ENCODE measurements at regions not wholly inside any gene's neighbourhood (a gene's known extent, or its start where the extent isn't known, plus 50 kb on each side); places are given as distances from the start of the nearest gene placed in this dataset.

- TF ChIP-seq USF2 (IDR thresholded peaks at IDR 0.05; ENCODE audit: low read depth, low read length) (no peak), RCOR1 (IDR thresholded peaks at IDR 0.05; ENCODE audit: insufficient replicate concordance, low read length) (no peak)
These were observed 181.2 kb upstream of the SMAD3 start (continued) for GRCh38 chr15:66884115-66884622.

GRCh38 chr15:66884661-66885237, 180.7 kb upstream of the SMAD3 start:
- no peak overlapping the region for H3K4me3 ChIP-seq (ENCODE audit: insufficient read depth, low read depth, low read length)
- no peak overlapping the region for H2BK5ac ChIP-seq (ENCODE audit: low read depth, low read length, poor library complexity, severe bottlenecking)
- peaks cover 22% of the 10 kb centered on the region for H3K9me1 ChIP-seq (ENCODE audit: insufficient read depth, low read length)
- no peaks in the 10 kb centered on the region for H3K27me3 ChIP-seq (ENCODE audit: control insufficient read depth, insufficient read depth, low read length)
- peak overlapping the region in 1 of 2 experiments; percentile 78; a peak in 2 of 4 replicates for H4K8ac ChIP-seq (ENCODE audit: low read depth in 2 of 2, low read length in 2 of 2)
- DNase-seq (no peak), ATAC-seq (ENCODE audit: low read depth) (no peak)
- 100% methylated on average over 3 of the region's 8 CpGs; no CpG with 5 or more reads in 1 of the 2 experiments for WGBS, 2 experiments (ENCODE audit: extremely low coverage in 2 of 2, insufficient read length in 1 of 2)
- ChIA-PET POLR2A (ENCODE audit: unreplicated experiment) (no interaction called here), CTCF (no interaction called here)
- in situ Hi-C loops (cut with MboI; ENCODE audit: low sequenced_read_pairs) (no loop called here), dilution Hi-C loops (cut with HindIII; ENCODE audit: low sequenced_read_pairs, unreplicated experiment) (no loop called here), intact Hi-C loops (cut with micrococcal nuclease) (no loop called here)
- no peaks in the 10 kb centered on the region for H4K20me1 ChIP-seq (ENCODE audit: insufficient read depth, low read length)
- peak overlapping the region; percentile 69; the same call in 1 of the 2 replicates for H3K14ac ChIP-seq (replicated peaks; ENCODE audit: low read depth, low read length)
- no peak for TF ChIP-seq MXI1 (IDR thresholded peaks at IDR 0.05; ENCODE audit: borderline replicate concordance, low read depth, low read length)
- no peak for TF ChIP-seq MAZ (IDR thresholded peaks at IDR 0.05; ENCODE audit: borderline replicate concordance, low read depth, low read length)
- TF ChIP-seq RFX5 (IDR thresholded peaks at IDR 0.05; ENCODE audit: low read depth, low read length), result no peak
- no peak for TF ChIP-seq BHLHE40 (IDR thresholded peaks at IDR 0.05; ENCODE audit: low read depth, low read length)
- no peak for TF ChIP-seq ELK1 (IDR thresholded peaks at IDR 0.05; ENCODE audit: borderline replicate concordance, low read depth, low read length)
- TF ChIP-seq RCOR1 (IDR thresholded peaks at IDR 0.05; ENCODE audit: insufficient replicate concordance, low read length), result no peak
- TF ChIP-seq SMC3 (IDR thresholded peaks at IDR 0.05; ENCODE audit: low read depth, low read length), result no peak
- no peak for TF ChIP-seq CHD1 (IDR thresholded peaks at IDR 0.05; ENCODE audit: low read depth, low read length)
- TF ChIP-seq FOS (IDR thresholded peaks at IDR 0.05; ENCODE audit: low read depth, low read length), result no peak
- no peak for TF ChIP-seq NFE2L2 (IDR thresholded peaks at IDR 0.05; ENCODE audit: low read depth, low read length)
- no peak for TF ChIP-seq CEBPB (IDR thresholded peaks at IDR 0.05; ENCODE audit: low read depth, low read length)
- TF ChIP-seq USF2 (IDR thresholded peaks at IDR 0.05; ENCODE audit: low read depth, low read length), result no peak
- TF ChIP-seq RAD21 (IDR thresholded peaks at IDR 0.05; ENCODE audit: low read length), result no peak
- no peak overlapping the region for H3K56ac ChIP-seq (ENCODE audit: extremely low read depth, insufficient read depth, low read length)
- peak overlapping the region; percentile 78; the same call in 1 of the 2 replicates for H3K18ac ChIP-seq (ENCODE audit: low read depth, low read length)
- H3K9me3 ChIP-seq (ENCODE audit: control insufficient read depth, insufficient read depth, low read length), result 0 out of 2 replicates have a peak, but pooled peaks cover 4% of the 10 kb centered on the region
- peak overlapping the region; percentile 83 for H2BK120ac ChIP-seq (ENCODE audit: low read depth, low read length)
- no peak overlapping the region for H2AK9ac ChIP-seq (replicated peaks; ENCODE audit: low read depth, low read length, poor library complexity)
- peak overlapping the region; percentile 77; the same call in 1 of the 2 replicates for H4K5ac ChIP-seq (ENCODE audit: low read depth, low read length)
- no peak overlapping the region for H3K27ac ChIP-seq (ENCODE audit: insufficient read depth, low read length)
- peaks cover 0 to 19% of the 10 kb centered on the region in 2 experiments; a peak in 2 of 4 replicates for H3K79me1 ChIP-seq (ENCODE audit: low read depth in 1 of 2, low read length in 2 of 2)
- no peaks in the 10 kb centered on the region for H3K36me3 ChIP-seq (ENCODE audit: control insufficient read depth, insufficient read depth, low read length)
- no peak overlapping the region for H2AFZ ChIP-seq (replicated peaks; ENCODE audit: low read length, poor library complexity)
- no peak overlapping the region for H3K4me2 ChIP-seq (ENCODE audit: low read depth, low read length)
- H2AK5ac ChIP-seq (ENCODE audit: low read depth, low read length), result peak overlapping the region; percentile 89
- peak overlapping the region; percentile 98 for H2BK20ac ChIP-seq (ENCODE audit: low read depth, low read length)
- H4K91ac ChIP-seq (ENCODE audit: insufficient read depth, low read depth, low read length), result peak overlapping the region; percentile 73
- H2BK15ac ChIP-seq (ENCODE audit: low read depth, low read length), result peak overlapping the region; percentile 71
- no peak overlapping the region for H3K23ac ChIP-seq (ENCODE audit: low read depth, low read length)
- H3K9ac ChIP-seq (ENCODE audit: low read depth, low read length), result no peak overlapping the region
- peaks cover 20% of the 10 kb centered on the region for H3K4me1 ChIP-seq (ENCODE audit: control insufficient read depth, insufficient read depth, low read length)
- peak overlapping the region; percentile 90 for H3K4ac ChIP-seq (ENCODE audit: low read depth, low read length)
- BruUV-seq (replicated peaks), result no TSS peak
